Glutamatergic neuron (in vitro differentiated cells): ENCODE measurements at regions not wholly inside any gene's neighbourhood (a gene's known extent, or its start where the extent isn't known, plus 50 kb on each side); places are given as distances from the start of the nearest gene placed in this dataset.

ENCODE experiments used
- DNase-seq: peaks from one replicate; pipeline ENCODE4 v3.0.0; 2022
- H3K27ac Mint-ChIP-seq: one replicate; pipeline ENCODE4 v1.8.0; 2020; ENCODE audit warnings: mild to moderate bottlenecking, mixed read lengths, inconsistent platforms; ENCODE audit not compliant: unreplicated experiment
- H3K27me3 Mint-ChIP-seq: one replicate; pipeline ENCODE4 v1.8.0; 2020; ENCODE audit warnings: mild to moderate bottlenecking, moderate library complexity, mixed read lengths, inconsistent platforms; ENCODE audit not compliant: unreplicated experiment
- H3K36me3 Mint-ChIP-seq: one replicate; pipeline ENCODE4 v1.8.0; 2020; ENCODE audit warnings: mild to moderate bottlenecking, mixed read lengths, inconsistent platforms; ENCODE audit not compliant: unreplicated experiment
- H3K4me1 Mint-ChIP-seq: one replicate; pipeline ENCODE4 v1.8.0; 2020; ENCODE audit warnings: mild to moderate bottlenecking, low read depth, mixed read lengths, inconsistent platforms; ENCODE audit not compliant: unreplicated experiment
- H3K4me3 Mint-ChIP-seq: one replicate; pipeline ENCODE4 v1.8.0; 2020; ENCODE audit warnings: mild to moderate bottlenecking, mixed read lengths, inconsistent platforms; ENCODE audit not compliant: unreplicated experiment
- H3K9me3 Mint-ChIP-seq: one replicate; pipeline ENCODE4 v1.8.0; 2020; ENCODE audit warnings: mild to moderate bottlenecking, moderate library complexity, mixed read lengths, inconsistent platforms; ENCODE audit not compliant: unreplicated experiment
- CTCF ChIP-seq: fragments of 200-600 bp; sonication (generic); IDR thresholded peaks from one replicate; pipeline ENCODE4 v1.5.0; 2021; ENCODE audit not compliant: partially characterized antibody, unreplicated experiment

DNA sequence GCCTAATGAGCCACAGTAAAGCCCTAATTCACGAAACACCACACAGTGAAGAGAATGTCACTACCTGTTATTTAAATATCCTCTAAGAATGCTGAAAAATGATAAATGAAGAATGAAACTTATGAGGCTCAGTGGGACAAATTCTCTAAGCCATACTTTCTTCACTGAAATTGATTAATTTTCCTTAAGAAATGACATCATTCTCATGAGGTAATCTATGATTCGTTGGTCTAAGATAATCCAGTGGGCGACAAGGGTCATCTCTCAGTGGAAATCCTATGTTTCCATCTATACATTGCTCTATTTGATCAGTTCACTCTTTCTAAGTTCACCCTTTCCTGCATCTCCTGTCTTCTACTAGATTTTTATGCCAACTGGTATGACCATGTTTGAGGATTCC is 330.4 kb upstream of the ANKRD30A start:
- DNase-seq = no peak
- Mint-ChIP-seq H3K36me3 (no peaks in the 10 kb centered on the region), H3K4me1 (no peaks in the 10 kb centered on the region), H3K9me3 (no peaks in the 10 kb centered on the region), H3K27me3 (no peaks in the 10 kb centered on the region), H3K27ac (no peak overlapping the region), H3K4me3 (no peak overlapping the region)
- no peak for TF ChIP-seq CTCF

DNA sequence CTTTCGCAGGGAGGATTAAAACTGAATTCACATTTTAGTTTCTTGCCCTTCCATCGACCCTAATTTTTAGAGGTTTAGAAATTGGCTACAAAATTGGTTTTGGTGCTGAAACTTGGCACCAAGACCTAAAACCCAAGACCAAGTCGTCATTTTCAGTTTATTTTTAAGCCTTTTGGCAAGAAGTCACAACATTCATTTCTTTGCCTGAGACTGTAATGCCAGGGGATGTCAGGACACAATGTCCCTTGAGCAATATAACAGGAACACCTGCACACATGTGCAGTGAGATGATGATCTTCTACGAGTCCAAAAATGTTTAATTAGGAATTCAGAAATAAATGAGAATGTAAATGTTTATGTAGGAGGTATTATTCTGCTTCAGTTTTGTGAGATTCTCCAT is 335.4 kb upstream of the ANKRD30A start:
- H3K9me3 Mint-ChIP-seq = no peaks in the 10 kb centered on the region
- TF ChIP-seq CTCF = no peak
- H3K36me3 Mint-ChIP-seq = no peaks in the 10 kb centered on the region
- no peak overlapping the region for H3K4me3 Mint-ChIP-seq
- no peaks in the 10 kb centered on the region for H3K27me3 Mint-ChIP-seq
- H3K27ac Mint-ChIP-seq = no peak overlapping the region
- DNase-seq = no peak
- H3K4me1 Mint-ChIP-seq = no peaks in the 10 kb centered on the region

DNA sequence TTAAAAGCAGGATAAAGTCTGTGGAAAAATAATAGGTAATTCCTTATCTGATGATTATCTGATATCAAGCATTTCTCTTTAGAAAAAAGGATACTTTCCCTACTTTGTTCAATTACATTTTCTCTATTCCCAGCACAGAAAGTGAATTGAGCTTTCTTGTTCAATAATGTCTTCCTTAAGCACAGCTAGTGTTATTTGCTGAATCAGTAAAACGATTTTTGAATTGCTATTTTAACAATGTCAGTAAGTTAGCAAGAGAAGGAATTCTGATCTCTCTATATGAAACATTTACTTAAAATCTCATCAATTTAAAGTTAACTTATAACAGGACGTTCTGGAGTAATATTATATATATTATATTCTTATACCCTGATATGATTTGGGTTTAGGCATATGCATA is 337.2 kb upstream of the ANKRD30A start:
- no peak for TF ChIP-seq CTCF
- H3K27ac Mint-ChIP-seq = no peak overlapping the region
- no peaks in the 10 kb centered on the region for H3K36me3 Mint-ChIP-seq
- no peaks in the 10 kb centered on the region for H3K4me1 Mint-ChIP-seq
- no peaks in the 10 kb centered on the region for H3K27me3 Mint-ChIP-seq
- no peak overlapping the region for H3K4me3 Mint-ChIP-seq
- H3K9me3 Mint-ChIP-seq = no peaks in the 10 kb centered on the region
- DNase-seq = no peak

DNA sequence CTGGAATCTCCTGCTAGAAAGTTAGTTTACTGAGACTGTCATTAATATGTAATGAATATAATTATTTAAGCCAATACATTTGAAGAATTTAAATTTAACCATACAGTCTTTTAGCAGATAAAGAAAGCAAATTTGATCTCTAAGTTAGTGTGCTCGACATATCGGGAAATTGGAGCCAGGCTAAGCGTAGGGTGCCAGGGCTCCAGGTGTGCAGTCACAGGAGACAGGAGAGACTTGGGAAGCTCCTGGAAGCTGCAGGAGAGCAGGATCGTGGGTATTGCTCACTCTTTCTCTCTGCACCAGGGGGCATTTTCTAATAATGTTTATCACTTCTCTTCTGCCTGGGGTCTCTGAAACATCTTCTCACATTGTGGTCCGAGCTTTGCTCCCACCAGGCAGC is 342.0 kb upstream of the ANKRD30A start:
- Mint-ChIP-seq H3K9me3 (no peaks in the 10 kb centered on the region), H3K4me3 (no peak overlapping the region), H3K27ac (no peak overlapping the region), H3K36me3 (no peaks in the 10 kb centered on the region), H3K27me3 (no peaks in the 10 kb centered on the region), H3K4me1 (peaks cover 3% of the 10 kb centered on the region)
- DNase-seq = no peak
- no peak for TF ChIP-seq CTCF

DNA sequence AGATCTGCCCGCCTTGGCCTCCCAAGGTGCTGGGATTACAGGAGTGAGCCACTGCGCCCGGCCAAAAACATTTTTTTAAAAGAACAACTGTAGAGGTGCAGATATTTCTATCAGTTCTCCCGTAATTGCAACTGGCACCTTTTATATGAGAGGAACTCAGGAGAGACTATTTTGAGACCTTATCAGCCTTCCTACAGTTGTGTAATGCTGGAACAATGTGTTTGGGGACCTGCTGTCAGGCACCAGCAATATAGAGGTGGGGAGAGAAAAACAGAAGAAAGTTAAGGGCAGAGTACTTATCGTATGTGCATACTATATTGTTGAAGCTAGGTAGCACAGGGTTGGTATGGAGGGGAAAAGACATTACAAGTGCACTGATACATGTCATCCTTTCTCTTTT is 343.8 kb upstream of the ANKRD30A start:
- Mint-ChIP-seq H3K36me3 (no peaks in the 10 kb centered on the region), H3K27ac (no peak overlapping the region), H3K4me1 (peaks cover 3% of the 10 kb centered on the region), H3K9me3 (no peaks in the 10 kb centered on the region), H3K27me3 (no peaks in the 10 kb centered on the region), H3K4me3 (no peak overlapping the region)
- no peak for TF ChIP-seq CTCF
- DNase-seq = no peak
